ENCODE measurements at regions not wholly inside any gene's neighbourhood (a gene's known extent, or its start where the extent isn't known, plus 50 kb on each side); places are given as distances from the start of the nearest gene placed in this dataset.

- Histone ChIP-seq H3F3A (replicated peaks; ENCODE audit: insufficient read depth) (no peaks in the 10 kb centered on the region), H3K4me3 (ENCODE audit: low read depth in 2 of 2, low read length in 1 of 2) (no peak overlapping the region), H3K9me2 (no peaks in the 10 kb centered on the region), H3K9me3 (no peaks in the 10 kb centered on the region), H3K27ac (ENCODE audit: low read depth in 2 of 2, low read length in 1 of 2) (no peak overlapping the region), H3K27me3 (ENCODE audit: insufficient read depth) (no peaks in the 10 kb centered on the region), H3K36me3 (replicated peaks in 1 of 2; ENCODE audit: control insufficient read depth in 1 of 2, insufficient read depth in 2 of 2, low read length in 1 of 2) (no peaks in the 10 kb centered on the region), H2AFZ (ENCODE audit: low read depth) (no peak overlapping the region), H3K4me1 (ENCODE audit: control insufficient read depth in 1 of 2, insufficient read depth in 2 of 2, low read depth in 1 of 2, low read length in 1 of 2) (no peaks in the 10 kb centered on the region), H4K20me1 (ENCODE audit: insufficient read depth) (no peaks in the 10 kb centered on the region), H3K9ac (no peak overlapping the region), H3K4me2 (no peak overlapping the region), H3K79me2 (ENCODE audit: insufficient read depth) (no peaks in the 10 kb centered on the region)
- ChIA-PET CTCF (interaction anchor here (1.0 kb wide), 1 partner anchor 309 kb away, joined by 3 read pairs; no protein-coding TSS in a partner anchor), POLR2A (no interaction called here)
- no peak for DNase-seq
- TF ChIP-seq CHD2 (IDR thresholded peaks at IDR 0.05; ENCODE audit: low read length, partially characterized antibody) = no peak
- TF ChIP-seq REST (IDR thresholded peaks at IDR 0.05; ENCODE audit: low read depth, low read length) = no peak
- TF ChIP-seq RFX5 (IDR thresholded peaks at IDR 0.05; ENCODE audit: low read length) = no peak
- no peak for TF ChIP-seq FOXJ3 (CRISPR knock-in tag; IDR thresholded peaks at IDR 0.05)
- TF ChIP-seq CTCF (IDR thresholded peaks at IDR 0.05) = no peak
- TF ChIP-seq NRF1 (IDR thresholded peaks at IDR 0.05; ENCODE audit: low read depth, low read length) = no peak
- TF ChIP-seq ZBTB33 (IDR thresholded peaks at IDR 0.05; ENCODE audit: borderline replicate concordance, low read depth) = no peak
- no peak for TF ChIP-seq TAF1 (IDR thresholded peaks at IDR 0.05; ENCODE audit: borderline replicate concordance, low read depth, low read length)
- 87% methylated on average over 22 of the region's 25 CpGs for whole genome bisulfite sequencing (ENCODE audit: low lambda C conversion rate)
Observed at GRCh38 chr7:50159154-50159553, 66.1 kb upstream of the ZPBP start.

DNA sequence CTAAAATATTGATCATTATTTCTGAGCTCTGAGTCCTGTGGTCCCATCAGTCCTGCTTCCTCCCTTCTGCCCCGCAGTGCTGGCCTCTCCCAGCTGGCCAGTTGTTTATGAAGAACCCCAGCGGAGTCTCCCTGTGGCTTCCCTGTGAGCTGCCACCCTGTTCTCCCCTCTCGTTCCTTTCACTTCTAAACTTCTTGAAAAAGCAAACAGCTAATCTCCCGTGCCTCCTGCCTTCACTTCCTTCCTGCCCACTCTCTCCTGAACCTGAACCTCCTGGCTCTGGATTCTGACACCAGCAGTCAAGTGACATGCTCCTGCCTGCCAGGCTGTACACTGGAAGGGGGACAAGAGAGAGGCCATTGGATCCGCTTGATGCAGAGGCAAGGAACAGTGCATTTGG is 63.7 kb upstream of the ZPBP start:
- Histone ChIP-seq H3K36me3 (replicated peaks in 1 of 2; ENCODE audit: control insufficient read depth in 1 of 2, insufficient read depth in 2 of 2, low read length in 1 of 2) (no peaks in the 10 kb centered on the region), H3K4me3 (ENCODE audit: low read depth in 2 of 2, low read length in 1 of 2) (no peak overlapping the region), H3K27ac (ENCODE audit: low read depth in 2 of 2, low read length in 1 of 2) (no peak overlapping the region), H3K9ac (no peak overlapping the region), H4K20me1 (ENCODE audit: insufficient read depth) (no peaks in the 10 kb centered on the region), H3K4me1 (ENCODE audit: control insufficient read depth in 1 of 2, insufficient read depth in 2 of 2, low read depth in 1 of 2, low read length in 1 of 2) (no peaks in the 10 kb centered on the region), H2AFZ (ENCODE audit: low read depth) (no peak overlapping the region), H3K27me3 (ENCODE audit: insufficient read depth) (no peaks in the 10 kb centered on the region), H3K4me2 (no peak overlapping the region), H3F3A (replicated peaks; ENCODE audit: insufficient read depth) (no peaks in the 10 kb centered on the region), H3K9me3 (no peaks in the 10 kb centered on the region), H3K9me2 (no peaks in the 10 kb centered on the region), H3K79me2 (ENCODE audit: insufficient read depth) (no peaks in the 10 kb centered on the region)
- no peak for DNase-seq
- CTCF ChIA-PET = interaction anchor here (0.7 to 2.5 kb wide), 9 partner anchors 13 to 1004 kb away, joined by 3 to 13 read pairs (median 5); no protein-coding TSS in a partner anchor
- no peak for TF ChIP-seq MXI1 (IDR thresholded peaks at IDR 0.05; ENCODE audit: low read depth, low read length)
- no peak for TF ChIP-seq ELF1 (IDR thresholded peaks at IDR 0.05)
- TF ChIP-seq FOSL2 (IDR thresholded peaks at IDR 0.05; ENCODE audit: borderline replicate concordance, low read depth) = no peak
- TF ChIP-seq RXRA (IDR thresholded peaks at IDR 0.05; ENCODE audit: borderline replicate concordance, low read depth) = no peak
- TF ChIP-seq, protein P1, sequence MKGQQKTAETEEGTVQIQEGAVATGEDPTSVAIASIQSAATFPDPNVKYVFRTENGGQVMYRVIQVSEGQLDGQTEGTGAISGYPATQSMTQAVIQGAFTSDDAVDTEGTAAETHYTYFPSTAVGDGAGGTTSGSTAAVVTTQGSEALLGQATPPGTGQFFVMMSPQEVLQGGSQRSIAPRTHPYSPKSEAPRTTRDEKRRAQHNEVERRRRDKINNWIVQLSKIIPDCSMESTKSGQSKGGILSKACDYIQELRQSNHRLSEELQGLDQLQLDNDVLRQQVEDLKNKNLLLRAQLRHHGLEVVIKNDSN (IDR thresholded peaks at IDR 0.05; ENCODE audit: borderline replicate concordance, low read depth) = no peak
- TF ChIP-seq TEAD4 (IDR thresholded peaks at IDR 0.05; ENCODE audit: borderline replicate concordance, insufficient read depth) = no peak
- no peak for TF ChIP-seq TCF12 (IDR thresholded peaks at IDR 0.05)
- TF ChIP-seq RAD21 (IDR thresholded peaks at IDR 0.05; ENCODE audit: low read length) = no peak
- no peak for TF ChIP-seq YY1 (IDR thresholded peaks at IDR 0.05; ENCODE audit: low read depth)
- 25% methylated on average over 5 of the region's 5 CpGs for WGBS (ENCODE audit: low lambda C conversion rate)
- POLR2A ChIA-PET = interaction anchor here (0.6 kb wide), 1 partner anchor 898 kb away, joined by 3 read pairs; no protein-coding TSS in a partner anchor
